LoVo (cell line): ENCODE measurements at regions not wholly inside any gene's neighbourhood (a gene's known extent, or its start where the extent isn't known, plus 50 kb on each side); places are given as distances from the start of the nearest gene placed in this dataset.
A peak's percentile ranks its signal among the peaks of the same experiment; 100 is the strongest.

Source experiments
- DNase-seq: peaks from one replicate; pipeline ENCODE4 v3.0.0-alpha.2; 2016; ENCODE audit warnings: low spot score

- DNase-seq, result no peak
These were observed 90.4 kb downstream of the NUP35 start for GRCh38 chr2:183214680-183215079.

GRCh38 chr2:183215917-183216316 lies 91.7 kb downstream of the NUP35 start:
- DNase-seq, result no peak

DNA sequence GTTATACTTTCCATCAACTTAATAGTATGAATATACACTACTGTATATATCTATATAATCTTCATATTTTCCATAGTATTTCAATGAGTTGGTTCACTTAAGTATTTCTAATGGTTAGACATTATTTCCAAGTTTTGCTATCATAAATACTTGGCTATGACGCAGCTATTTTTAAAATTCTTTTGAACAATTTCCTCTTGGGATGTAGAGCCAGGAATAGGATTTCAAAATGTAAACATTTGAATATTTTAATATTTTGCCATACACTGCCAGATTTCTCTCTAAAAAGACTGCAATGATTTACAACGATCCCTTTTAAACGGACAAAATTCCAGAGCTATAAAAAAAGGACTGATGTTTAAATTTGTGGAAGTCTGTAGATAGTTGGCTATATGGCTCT lies 95.6 kb downstream of the NUP35 start:
- DNase-seq, result no peak

- no peak for DNase-seq
These were observed 98.5 kb downstream of the NUP35 start for GRCh38 chr2:183222751-183223150.

GRCh38 chr2:183224948-183225347 lies 100.7 kb downstream of the NUP35 start:
- no peak for DNase-seq

GRCh38 chr2:183227176-183227575 lies 102.9 kb downstream of the NUP35 start:
- no peak for DNase-seq

- no peak for DNase-seq
These were observed 105.1 kb downstream of the NUP35 start for GRCh38 chr2:183229386-183229785.

GRCh38 chr2:183232161-183232865 lies 108.1 kb downstream of the NUP35 start:
- DNase-seq, result no peak

GRCh38 chr2:183242937-183243336 lies 118.7 kb downstream of the NUP35 start:
- DNase-seq, result no peak

DNA sequence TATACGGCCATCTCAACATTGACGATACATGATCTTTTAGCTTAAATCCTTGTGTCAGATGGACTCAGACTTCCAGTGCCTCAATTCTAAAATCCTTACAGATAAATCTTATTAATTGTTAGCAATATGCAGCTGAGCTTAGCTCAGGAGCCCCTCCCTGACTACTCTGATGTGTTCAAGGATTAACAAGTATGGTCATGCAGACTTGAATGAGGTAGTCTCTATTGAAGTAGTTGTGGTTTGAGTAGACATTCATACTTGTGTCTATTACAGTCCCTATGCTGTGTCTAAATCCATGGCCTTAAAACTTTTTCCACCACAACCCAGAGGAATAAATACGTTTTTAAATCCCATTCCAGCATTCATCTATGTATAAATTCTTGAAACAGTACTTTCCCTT lies 119.5 kb downstream of the NUP35 start:
- no peak for DNase-seq

- no peak for DNase-seq
These were observed 120.1 kb downstream of the NUP35 start for GRCh38 chr2:183244300-183244844.

GRCh38 chr2:183248866-183249567 lies 124.8 kb downstream of the NUP35 start:
- peak; percentile 46 for DNase-seq

- no peak for DNase-seq
These were observed 125.8 kb downstream of the NUP35 start for GRCh38 chr2:183250061-183250460.

DNA sequence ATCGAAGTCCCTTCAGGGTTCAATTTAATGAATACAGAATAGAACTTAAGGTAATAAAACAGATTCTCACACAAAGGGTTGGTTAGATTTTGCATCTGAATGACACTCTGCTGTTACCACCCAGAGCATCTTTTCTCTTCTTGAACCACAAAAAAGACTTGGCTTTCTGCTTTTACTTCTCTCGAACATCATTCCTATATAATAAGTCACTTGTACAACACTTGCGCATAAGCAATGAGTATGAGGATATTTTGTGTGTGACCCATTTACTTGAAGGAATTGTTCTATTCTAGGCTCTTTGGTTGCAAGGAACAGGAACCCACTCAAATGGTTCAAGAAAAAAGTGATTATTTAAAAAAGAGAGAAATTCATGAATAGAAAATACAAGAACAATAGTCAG lies 126.2 kb downstream of the NUP35 start:
- no peak for DNase-seq

GRCh38 chr2:183253441-183254130 lies 129.3 kb downstream of the NUP35 start:
- DNase-seq, result no peak

GRCh38 chr2:183255411-183255810 lies 131.2 kb downstream of the NUP35 start:
- no peak for DNase-seq

GRCh38 chr2:183259921-183260320 lies 135.7 kb downstream of the NUP35 start:
- DNase-seq, result no peak

- DNase-seq, result no peak
These were observed 136.3 kb downstream of the NUP35 start for GRCh38 chr2:183260527-183260926.

- no peak for DNase-seq
These were observed 140.8 kb downstream of the NUP35 start for GRCh38 chr2:183264890-183265535.

DNA sequence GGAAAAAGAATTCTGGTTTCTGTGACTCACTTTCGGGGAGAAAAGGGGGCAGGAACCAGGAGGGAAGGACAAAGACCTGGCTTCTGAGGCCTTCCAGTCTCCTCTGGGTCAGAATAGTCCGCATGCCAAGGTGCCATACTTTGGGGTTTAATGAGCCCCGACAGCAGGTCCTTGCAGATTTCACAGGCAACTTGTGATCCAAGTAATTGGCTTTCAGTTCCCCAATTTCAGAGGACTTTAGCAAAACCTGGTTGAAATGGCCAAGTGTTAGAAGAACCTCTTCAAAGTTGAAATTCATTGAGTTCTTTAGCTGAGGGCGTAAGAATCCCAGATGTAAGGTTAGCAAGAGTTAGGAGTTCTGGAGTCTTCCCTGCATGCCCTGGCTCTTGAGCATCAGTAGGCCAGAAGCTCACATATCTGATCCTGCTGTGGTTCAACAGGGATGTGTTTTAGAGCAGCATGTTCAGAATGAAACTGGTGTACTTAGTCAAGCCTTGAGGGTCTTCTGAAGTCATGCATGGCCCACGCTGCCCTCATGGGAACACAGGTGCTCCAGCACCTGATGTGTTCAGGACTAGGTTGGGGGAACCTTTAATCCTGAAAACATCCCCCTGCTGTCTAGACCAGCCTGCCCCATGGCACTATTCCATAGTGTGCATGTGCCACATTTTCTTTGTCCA lies 143.0 kb downstream of the NUP35 start:
- no peak for DNase-seq

DNA sequence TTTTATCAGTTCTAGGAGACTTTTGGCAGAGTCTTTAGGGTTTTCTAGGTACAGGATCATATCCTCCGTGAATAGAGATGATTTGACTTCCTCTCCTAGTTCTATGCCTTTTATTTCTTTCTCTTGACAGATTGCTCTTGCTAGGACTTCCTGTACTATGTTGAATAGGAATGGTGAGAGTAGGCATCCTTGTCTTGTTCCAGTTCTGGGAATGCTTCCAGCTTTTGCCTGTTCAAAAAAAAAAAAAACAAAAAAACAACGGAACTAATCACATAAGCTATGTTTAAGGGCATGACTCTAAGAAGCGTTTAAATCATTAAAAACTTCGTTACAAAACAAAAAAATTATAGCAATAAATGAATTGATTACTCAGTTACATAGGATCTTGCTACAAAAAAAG lies 145.7 kb downstream of the NUP35 start:
- no peak for DNase-seq

DNA sequence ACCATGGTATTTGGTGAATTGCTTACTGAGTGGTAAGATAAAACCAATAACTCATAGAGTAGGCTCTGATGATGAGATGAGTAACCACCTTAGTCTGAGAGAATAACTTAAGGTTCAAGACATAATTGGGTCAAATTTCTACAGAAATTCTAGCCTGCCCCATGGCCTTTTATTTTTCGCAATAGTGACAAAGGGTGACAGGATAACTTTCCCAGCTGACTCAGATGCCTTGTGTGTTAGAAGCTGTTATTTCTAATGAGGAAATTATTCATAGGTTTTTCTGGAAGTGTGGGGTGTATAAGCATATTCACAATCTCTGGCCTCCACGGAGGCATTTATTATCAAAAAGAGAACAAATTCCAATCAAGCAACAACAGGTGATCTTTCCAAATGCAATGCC lies 159.0 kb downstream of the NUP35 start:
- no peak for DNase-seq
